ENCODE measurements at regions not wholly inside any gene's neighbourhood (a gene's known extent, or its start where the extent isn't known, plus 50 kb on each side); places are given as distances from the start of the nearest gene placed in this dataset.

- Histone ChIP-seq H3K9ac (ENCODE audit: low read length) (no peak overlapping the region), H3K27ac (ENCODE audit: low read length) (no peak overlapping the region), H3K79me2 (ENCODE audit: low read length) (no peaks in the 10 kb centered on the region), H3K4me2 (ENCODE audit: low read length) (no peak overlapping the region), H3K9me2 (replicated peaks; ENCODE audit: low read length) (no peaks in the 10 kb centered on the region), H3K36me3 (ENCODE audit: low read depth, low read length) (no peaks in the 10 kb centered on the region), H4K20me1 (ENCODE audit: low read length) (no peaks in the 10 kb centered on the region), H3F3A (ENCODE audit: low read length, unreplicated experiment) (no peaks in the 10 kb centered on the region), H2AFZ (ENCODE audit: low read length) (no peak overlapping the region), H3K9me3 (ENCODE audit: low read length) (no peaks in the 10 kb centered on the region), H3K4me3 (ENCODE audit: low read length) (no peak overlapping the region), H3K27me3 (ENCODE audit: low read length) (peaks cover 70% of the 10 kb centered on the region), H3K4me1 (ENCODE audit: insufficient read depth, low read length) (no peaks in the 10 kb centered on the region)
- BruUV-seq (replicated peaks): no TSS peak
- TF ChIP-seq EZH2 (IDR thresholded peaks at IDR 0.05; ENCODE audit: low read length, unreplicated experiment): no peak
- TF ChIP-seq CTCF (conservative IDR thresholded peaks at IDR 0.05; ENCODE audit: low read depth, low read length): no peak
- no peak for TF ChIP-seq EZH2phosphoT487 (IDR thresholded peaks at IDR 0.05; ENCODE audit: borderline replicate concordance, low read length)
- POLR2A ChIA-PET (ENCODE audit: unreplicated experiment): no interaction called here
- CTCF ChIA-PET: no interaction called here
- intact Hi-C loops (cut with micrococcal nuclease): no loop called here
- DNase-seq: no peak
- no peak for ATAC-seq
Measured at GRCh38 chr17:79510071-79510470, 100.8 kb downstream of the RBFOX3 start.

GRCh38 chr17:79509490-79509889 is 101.4 kb downstream of the RBFOX3 start:
- Histone ChIP-seq H3F3A (ENCODE audit: low read length, unreplicated experiment) (no peaks in the 10 kb centered on the region), H3K9ac (ENCODE audit: low read length) (no peak overlapping the region), H3K36me3 (ENCODE audit: low read depth, low read length) (no peaks in the 10 kb centered on the region), H3K4me2 (ENCODE audit: low read length) (no peak overlapping the region), H2AFZ (ENCODE audit: low read length) (no peak overlapping the region), H3K4me1 (ENCODE audit: insufficient read depth, low read length) (no peaks in the 10 kb centered on the region), H3K27me3 (ENCODE audit: low read length) (peaks cover 71% of the 10 kb centered on the region), H3K9me2 (replicated peaks; ENCODE audit: low read length) (no peaks in the 10 kb centered on the region), H4K20me1 (ENCODE audit: low read length) (no peaks in the 10 kb centered on the region), H3K27ac (ENCODE audit: low read length) (no peak overlapping the region), H3K9me3 (ENCODE audit: low read length) (no peaks in the 10 kb centered on the region), H3K79me2 (ENCODE audit: low read length) (no peaks in the 10 kb centered on the region), H3K4me3 (ENCODE audit: low read length) (no peak overlapping the region)
- no peak for TF ChIP-seq EZH2phosphoT487 (IDR thresholded peaks at IDR 0.05; ENCODE audit: borderline replicate concordance, low read length)
- no peak for TF ChIP-seq EZH2 (IDR thresholded peaks at IDR 0.05; ENCODE audit: low read length, unreplicated experiment)
- TF ChIP-seq CTCF (conservative IDR thresholded peaks at IDR 0.05; ENCODE audit: low read depth, low read length): no peak
- no peak for DNase-seq
- POLR2A ChIA-PET (ENCODE audit: unreplicated experiment): no interaction called here
- CTCF ChIA-PET: no interaction called here
- no peak for ATAC-seq
- intact Hi-C loops (cut with micrococcal nuclease): no loop called here
- BruUV-seq (replicated peaks): no TSS peak

GRCh38 chr17:79509008-79509407 is 101.8 kb downstream of the RBFOX3 start:
- intact Hi-C loops (cut with micrococcal nuclease): no loop called here
- Histone ChIP-seq H2AFZ (ENCODE audit: low read length) (no peak overlapping the region), H3K4me2 (ENCODE audit: low read length) (no peak overlapping the region), H3F3A (ENCODE audit: low read length, unreplicated experiment) (no peaks in the 10 kb centered on the region), H3K79me2 (ENCODE audit: low read length) (no peaks in the 10 kb centered on the region), H3K9me2 (replicated peaks; ENCODE audit: low read length) (no peaks in the 10 kb centered on the region), H3K36me3 (ENCODE audit: low read depth, low read length) (no peaks in the 10 kb centered on the region), H4K20me1 (ENCODE audit: low read length) (no peaks in the 10 kb centered on the region), H3K27ac (ENCODE audit: low read length) (no peak overlapping the region), H3K27me3 (ENCODE audit: low read length) (peaks cover 76% of the 10 kb centered on the region), H3K9ac (ENCODE audit: low read length) (no peak overlapping the region), H3K4me3 (ENCODE audit: low read length) (no peak overlapping the region), H3K9me3 (ENCODE audit: low read length) (no peaks in the 10 kb centered on the region), H3K4me1 (ENCODE audit: insufficient read depth, low read length) (no peaks in the 10 kb centered on the region)
- DNase-seq: no peak
- ChIA-PET CTCF (no interaction called here), POLR2A (ENCODE audit: unreplicated experiment) (no interaction called here)
- TF ChIP-seq EZH2phosphoT487 (IDR thresholded peaks at IDR 0.05; ENCODE audit: borderline replicate concordance, low read length) (no peak), EZH2 (IDR thresholded peaks at IDR 0.05; ENCODE audit: low read length, unreplicated experiment) (no peak), CTCF (conservative IDR thresholded peaks at IDR 0.05; ENCODE audit: low read depth, low read length) (no peak)
- no TSS peak for BruUV-seq (replicated peaks)
- no peak for ATAC-seq
